ENCODE measurements at regions not wholly inside any gene's neighbourhood (a gene's known extent, or its start where the extent isn't known, plus 50 kb on each side); places are given as distances from the start of the nearest gene placed in this dataset.

- TF ChIP-seq, protein P1, sequence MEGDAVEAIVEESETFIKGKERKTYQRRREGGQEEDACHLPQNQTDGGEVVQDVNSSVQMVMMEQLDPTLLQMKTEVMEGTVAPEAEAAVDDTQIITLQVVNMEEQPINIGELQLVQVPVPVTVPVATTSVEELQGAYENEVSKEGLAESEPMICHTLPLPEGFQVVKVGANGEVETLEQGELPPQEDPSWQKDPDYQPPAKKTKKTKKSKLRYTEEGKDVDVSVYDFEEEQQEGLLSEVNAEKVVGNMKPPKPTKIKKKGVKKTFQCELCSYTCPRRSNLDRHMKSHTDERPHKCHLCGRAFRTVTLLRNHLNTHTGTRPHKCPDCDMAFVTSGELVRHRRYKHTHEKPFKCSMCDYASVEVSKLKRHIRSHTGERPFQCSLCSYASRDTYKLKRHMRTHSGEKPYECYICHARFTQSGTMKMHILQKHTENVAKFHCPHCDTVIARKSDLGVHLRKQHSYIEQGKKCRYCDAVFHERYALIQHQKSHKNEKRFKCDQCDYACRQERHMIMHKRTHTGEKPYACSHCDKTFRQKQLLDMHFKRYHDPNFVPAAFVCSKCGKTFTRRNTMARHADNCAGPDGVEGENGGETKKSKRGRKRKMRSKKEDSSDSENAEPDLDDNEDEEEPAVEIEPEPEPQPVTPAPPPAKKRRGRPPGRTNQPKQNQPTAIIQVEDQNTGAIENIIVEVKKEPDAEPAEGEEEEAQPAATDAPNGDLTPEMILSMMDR (conservative IDR thresholded peaks at IDR 0.05; ENCODE audit: low read depth), result no peak
- CTCF ChIA-PET, result no interaction called here
- H3K27ac ChIP-seq, result no peak overlapping the region
- no peak for DNase-seq (ENCODE audit: low spot score)
- POLR2A ChIA-PET (ENCODE audit: low non-redundant PET), result no interaction called here
Measured at GRCh38 chr6:121837545-121838229, 402.2 kb downstream of the GJA1 start.

GRCh38 chr6:121838842-121839241 lies 403.4 kb downstream of the GJA1 start:
- no peak overlapping the region for H3K27ac ChIP-seq
- DNase-seq (ENCODE audit: low spot score), result no peak
- TF ChIP-seq, protein P1 (conservative IDR thresholded peaks at IDR 0.05; ENCODE audit: low read depth), result no peak
- POLR2A ChIA-PET (ENCODE audit: low non-redundant PET), result no interaction called here
- CTCF ChIA-PET, result no interaction called here

GRCh38 chr6:121839896-121840295 lies 404.4 kb downstream of the GJA1 start:
- CTCF ChIA-PET, result interaction anchor here (0.6 kb wide), 1 partner anchor 18 kb away, joined by 3 read pairs; no protein-coding TSS in a partner anchor
- no peak for DNase-seq (ENCODE audit: low spot score)
- POLR2A ChIA-PET (ENCODE audit: low non-redundant PET), result no interaction called here
- no peak overlapping the region for H3K27ac ChIP-seq
- TF ChIP-seq, protein P1 (conservative IDR thresholded peaks at IDR 0.05; ENCODE audit: low read depth), result no peak

- no peak overlapping the region for H3K27ac ChIP-seq
- TF ChIP-seq, protein P1 (conservative IDR thresholded peaks at IDR 0.05; ENCODE audit: low read depth), result no peak
- ChIA-PET CTCF (no interaction called here), POLR2A (ENCODE audit: low non-redundant PET) (no interaction called here)
- no peak for DNase-seq (ENCODE audit: low spot score)
Measured at GRCh38 chr6:121844898-121845297, 409.5 kb downstream of the GJA1 start.

DNA sequence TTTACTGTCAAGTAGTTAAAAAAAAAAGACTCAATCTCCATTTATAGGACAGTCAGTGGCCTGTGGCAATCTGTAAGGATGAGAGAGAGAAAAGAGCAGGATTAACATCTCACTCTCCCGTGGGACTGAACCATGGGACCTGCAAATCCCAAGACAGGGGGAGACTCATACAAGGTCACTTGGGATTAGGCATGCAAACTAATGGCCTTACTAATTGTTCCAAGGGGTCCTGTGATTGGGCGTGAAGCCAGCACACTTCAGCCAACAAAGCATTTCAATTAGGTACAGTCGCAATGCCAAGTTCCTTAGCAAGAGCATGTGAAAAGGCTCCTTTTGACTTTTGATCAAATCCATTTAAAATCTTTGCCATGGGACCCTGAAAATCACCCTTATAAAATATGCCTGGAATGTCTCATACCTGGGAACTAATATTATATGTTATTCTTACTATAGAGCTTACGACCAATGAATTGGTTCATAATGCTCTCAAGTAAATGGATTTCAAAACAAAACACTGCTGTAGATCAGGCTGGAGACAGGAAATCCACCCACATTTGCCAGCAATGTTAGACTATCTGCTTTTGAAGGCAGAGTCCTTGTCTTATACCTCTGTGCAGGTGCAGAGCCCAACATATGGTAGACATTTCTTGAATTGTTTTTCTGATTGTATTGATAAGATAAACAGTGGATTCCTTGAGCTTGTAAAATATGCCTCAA lies 412.5 kb downstream of the GJA1 start:
- CTCF ChIA-PET, result interaction anchor here (0.7 kb wide), 1 partner anchor 60 kb away, joined by 3 read pairs; no protein-coding TSS in a partner anchor
- TF ChIP-seq, protein P1 (conservative IDR thresholded peaks at IDR 0.05; ENCODE audit: low read depth), result no peak
- no peak overlapping the region for H3K27ac ChIP-seq
- DNase-seq (ENCODE audit: low spot score), result no peak
- POLR2A ChIA-PET (ENCODE audit: low non-redundant PET), result no interaction called here

- no peak overlapping the region for H3K27ac ChIP-seq
- POLR2A ChIA-PET (ENCODE audit: low non-redundant PET), result no interaction called here
- DNase-seq (ENCODE audit: low spot score), result no peak
- TF ChIP-seq, protein P1 (conservative IDR thresholded peaks at IDR 0.05; ENCODE audit: low read depth), result no peak
- CTCF ChIA-PET, result interaction anchor here (0.6 kb wide), 3 partner anchors 20 to 378 kb away, joined by 3 read pairs; no protein-coding TSS in a partner anchor
Measured at GRCh38 chr6:121848523-121849255, 413.2 kb downstream of the GJA1 start.

Data from RWPE1 (cell line).